Stimulated activated CD8-positive, alpha-beta memory T cell treated with anti-CD3 and anti-CD28 coated beads, Interleukin-2, amount 100 ng/mL, for 1 hour (primary cell): ENCODE measurements at regions not wholly inside any gene's neighbourhood (a gene's known extent, or its start where the extent isn't known, plus 50 kb on each side); places are given as distances from the start of the nearest gene placed in this dataset.
"Not testable (repeated sequence)": the region's sequence is repeated elsewhere in the genome, so short reads cannot be mapped to it uniquely, and the experiment has no call there.

Experiments used
- DNase-seq, 2 donors: peaks; one replicate each; pipeline ENCODE4 v3.0.0-alpha.2; 2020; ENCODE audit warnings: low read depth in 2 of 2

DNA sequence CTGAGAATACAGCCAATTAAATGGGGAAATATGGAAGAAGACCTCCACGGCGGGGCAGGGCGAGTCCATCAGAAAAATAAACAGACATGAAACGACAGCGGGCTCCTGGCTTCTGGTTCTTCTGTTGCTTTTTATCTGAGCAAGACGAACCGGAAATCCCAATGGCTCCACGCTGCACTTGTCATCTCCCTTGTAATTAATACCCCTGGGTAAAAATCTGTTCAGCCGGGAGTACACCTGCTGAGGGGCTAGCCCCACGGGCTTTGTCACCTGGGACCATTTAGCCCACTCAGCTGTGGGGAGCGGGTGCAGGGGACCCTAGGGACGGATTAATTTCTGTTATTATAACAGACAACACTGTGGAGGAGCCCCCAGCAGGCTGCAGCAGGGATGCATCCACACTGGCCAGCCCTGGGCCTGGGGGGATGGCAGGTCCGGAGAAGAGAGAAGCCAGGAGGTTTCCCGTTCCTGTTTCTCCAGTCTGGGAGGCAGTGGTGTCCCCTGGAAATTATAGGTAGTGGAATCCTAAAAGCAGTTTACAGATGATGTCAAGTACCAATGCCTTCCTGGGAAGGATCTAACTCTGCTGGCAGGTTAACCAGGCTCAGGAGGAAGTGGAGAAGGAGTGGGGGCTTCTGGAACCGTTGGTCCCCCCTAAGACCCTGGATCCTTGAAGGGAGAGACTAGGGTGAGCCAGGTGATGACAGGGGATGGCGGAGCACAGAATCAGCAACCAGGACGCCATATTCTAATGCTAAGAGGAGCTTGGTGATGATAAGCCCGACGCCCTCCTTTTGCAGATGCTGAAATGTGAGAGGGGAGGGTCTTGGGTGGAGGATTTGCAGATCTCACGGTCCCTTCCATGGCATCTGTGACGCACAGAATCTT, 566.1 kb downstream of the PTPRU start:
- no peak for DNase-seq

DNA sequence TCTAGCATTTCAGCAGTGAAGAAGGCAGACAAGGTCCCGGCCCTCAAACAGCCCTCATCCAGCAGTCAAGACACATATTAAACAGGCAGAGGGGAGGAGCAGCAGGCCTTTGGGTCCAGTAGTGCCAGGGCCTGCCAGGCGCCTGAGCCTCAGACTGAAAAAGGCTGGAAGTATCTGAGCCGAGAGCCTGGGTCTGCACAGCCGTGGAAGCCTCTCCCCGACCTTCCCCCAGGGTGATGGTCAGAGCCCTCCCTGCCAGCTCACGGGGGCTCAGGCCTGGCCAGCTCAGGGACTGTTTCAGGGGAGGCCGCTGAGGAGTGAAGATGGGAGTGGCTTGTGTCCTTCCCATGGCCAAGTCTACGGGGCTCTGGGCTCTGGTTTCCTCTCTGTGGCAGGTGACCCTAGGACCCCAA, 565.2 kb downstream of the PTPRU start:
- DNase-seq, result no peak

DNA sequence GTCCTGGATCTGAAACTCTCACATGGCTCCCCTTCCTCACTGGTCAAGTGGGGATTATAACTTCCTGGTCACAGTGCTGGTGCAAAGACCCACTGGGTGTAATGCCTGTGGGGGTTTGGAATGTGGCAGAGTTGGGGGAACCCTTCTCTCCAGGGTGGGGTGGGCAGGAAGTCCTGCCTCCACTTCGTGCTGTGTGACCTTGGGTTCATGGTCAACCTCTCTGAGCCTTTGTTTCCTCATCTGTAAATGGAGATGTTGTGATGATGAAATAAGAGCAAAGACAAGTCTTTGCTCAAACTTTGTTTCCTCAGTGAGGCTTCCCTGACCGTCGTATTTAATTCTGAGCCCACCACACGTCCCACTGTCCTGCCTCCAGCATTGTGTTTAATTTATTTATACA, 564.7 kb downstream of the PTPRU start:
- no peak for DNase-seq

DNA sequence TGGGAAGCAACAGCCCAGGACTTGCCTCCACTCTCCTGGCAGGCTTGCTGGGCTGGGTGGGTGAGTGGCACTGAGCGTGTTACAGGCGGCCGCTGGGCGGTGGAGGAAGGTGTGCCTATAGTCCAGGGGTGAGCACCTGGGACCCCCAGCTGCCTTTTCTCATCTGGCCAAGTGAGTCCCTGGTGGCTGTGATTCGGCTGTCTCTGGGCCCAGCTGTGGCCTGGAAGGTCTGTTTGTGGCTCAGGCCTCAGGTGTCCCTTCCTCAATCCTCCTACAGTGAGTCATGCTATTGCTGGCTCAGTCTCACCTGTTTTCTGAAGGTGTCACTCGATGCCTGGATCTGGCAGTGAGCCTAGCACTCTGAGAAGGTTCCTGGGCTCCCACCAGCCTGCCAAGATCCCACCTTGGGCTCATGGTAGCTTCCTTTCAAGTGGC, 564.2 kb downstream of the PTPRU start:
- no peak for DNase-seq

DNA sequence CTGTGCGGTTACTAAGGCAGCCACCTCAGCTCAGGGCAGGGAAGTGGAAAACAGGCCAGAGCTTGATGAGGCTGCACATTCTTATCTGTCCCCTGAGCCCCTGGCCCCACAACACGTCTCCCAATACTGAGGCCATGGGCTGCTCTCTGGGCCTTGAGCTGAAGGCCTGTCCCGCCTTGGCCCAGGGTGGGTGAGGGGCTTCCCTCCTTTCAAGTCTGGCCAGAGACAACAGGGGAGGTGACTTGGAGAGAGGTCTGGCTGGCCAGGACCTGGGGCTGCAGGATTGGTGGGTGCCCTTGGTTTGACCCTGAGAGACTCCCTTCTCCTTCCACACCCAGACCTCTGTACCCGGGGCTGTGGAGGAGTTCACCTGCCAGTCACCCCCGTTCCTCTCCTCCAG, 563.8 kb downstream of the PTPRU start:
- DNase-seq, result no peak

DNA sequence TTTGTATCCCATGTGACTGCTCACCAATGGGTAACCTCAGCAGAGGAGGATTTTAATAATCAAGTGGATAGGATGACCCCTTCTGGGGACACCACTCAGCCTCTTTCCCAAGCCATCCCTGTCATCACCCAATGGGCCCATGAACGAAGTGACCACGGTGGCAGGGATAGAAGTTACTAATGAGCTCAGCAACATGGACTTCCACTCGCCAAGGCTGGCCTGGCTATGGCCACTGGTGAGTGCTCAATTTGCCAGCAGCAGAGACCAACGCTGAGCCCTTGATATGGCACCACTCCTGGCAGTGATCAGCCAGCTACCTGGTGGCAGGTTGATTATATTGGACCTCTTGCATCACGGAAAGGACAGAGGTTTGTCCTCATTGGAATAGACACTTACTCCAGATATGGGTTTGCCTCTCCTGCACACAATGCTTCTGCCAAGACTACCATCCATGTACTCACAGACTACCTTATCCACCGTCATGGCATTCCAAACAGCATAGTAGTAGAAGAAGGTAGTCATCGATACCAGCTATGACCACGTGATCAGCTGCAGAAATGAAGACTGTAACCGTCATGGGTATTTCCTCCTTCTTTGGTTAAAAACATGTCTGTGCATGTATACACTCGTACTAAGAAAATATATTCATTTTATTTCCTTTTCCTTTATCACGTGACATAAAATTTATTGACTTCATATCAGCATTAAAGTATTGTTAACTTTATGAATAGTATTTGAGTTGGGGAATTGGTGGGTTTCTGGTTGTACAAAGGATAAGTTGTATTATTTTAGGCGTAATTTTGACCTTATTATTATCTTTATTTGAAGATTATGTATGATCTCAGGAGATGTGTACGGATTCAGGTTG, 562.6 kb downstream of the PTPRU start:
- DNase-seq, result no peak

DNA sequence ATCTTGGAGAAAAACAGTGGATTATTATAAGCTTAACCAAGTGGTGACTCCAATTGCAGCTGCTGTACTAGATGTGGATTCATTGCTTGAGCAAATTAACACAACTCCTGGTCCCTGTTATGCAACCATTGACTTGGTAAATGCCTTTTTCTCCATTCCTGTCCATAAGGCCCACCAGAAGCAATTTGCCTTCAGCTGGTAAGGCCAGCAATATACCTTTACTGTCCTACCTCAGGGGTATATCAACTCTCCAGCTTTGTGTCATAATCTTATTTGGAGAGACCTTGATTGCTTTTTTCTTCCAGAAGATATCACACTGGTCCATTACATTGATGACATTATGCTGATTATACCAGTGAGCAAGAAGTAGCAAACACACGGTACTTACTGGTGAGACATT, 560.8 kb downstream of the PTPRU start:
- DNase-seq, result not testable (repeated sequence)

DNA sequence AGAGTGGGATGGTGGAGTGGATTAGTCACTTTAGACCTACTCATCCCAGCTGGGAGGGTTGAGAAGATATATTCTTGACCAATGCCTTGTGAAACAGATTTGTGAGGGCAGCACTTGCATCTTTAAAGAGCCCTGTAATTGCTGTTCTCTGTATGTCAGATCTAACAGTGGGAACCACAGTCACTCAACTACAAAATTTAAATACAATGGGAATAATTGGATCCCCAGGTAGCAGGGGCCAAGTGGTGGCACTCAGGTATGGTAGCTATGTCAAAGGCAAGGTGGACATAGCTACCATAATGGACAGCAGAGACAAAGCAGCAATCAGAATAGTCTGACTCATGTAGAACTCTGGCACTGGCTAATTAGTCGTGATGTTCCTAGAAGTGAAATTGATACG, 559.6 kb downstream of the PTPRU start:
- not testable (repeated sequence) for DNase-seq

DNA sequence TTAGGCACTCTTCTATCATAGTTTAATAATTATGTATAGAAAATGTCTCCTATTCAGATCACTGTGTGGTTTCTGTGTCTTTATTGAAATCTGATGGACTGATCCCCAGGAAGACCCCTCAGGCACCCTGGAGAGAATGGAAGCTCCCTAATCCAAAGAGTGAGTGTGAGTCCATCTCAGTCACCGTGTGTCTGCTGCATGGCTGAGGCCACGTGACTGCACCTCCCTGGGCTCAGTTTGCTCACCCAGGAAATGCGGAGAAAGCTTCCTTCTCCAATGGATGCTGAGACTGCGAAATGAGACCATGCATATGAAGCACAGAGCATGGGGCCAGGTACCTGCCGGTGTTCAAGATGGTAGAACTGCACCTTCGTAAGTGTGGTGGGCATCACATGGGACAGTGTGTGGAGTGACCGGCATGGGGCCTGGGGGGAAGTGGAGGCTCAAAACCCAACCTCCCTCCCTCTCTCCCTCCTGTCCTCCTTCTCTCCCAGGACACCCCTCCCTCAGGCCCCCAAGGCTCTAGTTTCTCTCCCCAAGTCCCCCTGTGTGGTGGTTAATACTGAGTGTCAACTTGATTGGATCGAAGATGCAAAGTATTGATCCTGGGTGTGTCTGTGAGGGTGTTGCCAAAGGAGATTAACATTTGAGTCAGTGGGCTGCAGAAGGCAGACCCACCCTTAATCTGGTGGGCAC, 557.5 kb downstream of the PTPRU start:
- no peak for DNase-seq

DNA sequence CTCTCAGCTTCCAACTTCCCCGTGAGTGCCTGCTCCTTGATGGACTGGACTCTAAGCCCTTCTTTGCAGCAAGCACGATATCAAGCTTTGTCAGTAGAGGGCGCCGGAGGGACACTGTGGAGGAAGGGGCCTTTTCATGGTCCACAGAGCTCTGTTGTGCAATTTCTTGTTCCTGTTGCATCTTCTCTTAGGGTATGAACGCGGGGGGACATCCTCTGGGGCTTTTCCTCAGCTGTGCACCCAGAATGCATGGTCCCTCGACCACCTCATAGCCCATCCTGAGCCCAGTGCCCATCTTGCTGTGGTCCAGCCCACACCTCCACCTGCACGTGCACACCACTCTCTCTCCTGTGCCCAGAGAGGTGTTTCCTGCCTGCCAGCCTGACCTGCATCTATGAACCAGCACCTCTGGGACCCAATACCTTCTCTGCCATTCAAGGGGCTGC, 556.8 kb downstream of the PTPRU start:
- DNase-seq, result no peak

DNA sequence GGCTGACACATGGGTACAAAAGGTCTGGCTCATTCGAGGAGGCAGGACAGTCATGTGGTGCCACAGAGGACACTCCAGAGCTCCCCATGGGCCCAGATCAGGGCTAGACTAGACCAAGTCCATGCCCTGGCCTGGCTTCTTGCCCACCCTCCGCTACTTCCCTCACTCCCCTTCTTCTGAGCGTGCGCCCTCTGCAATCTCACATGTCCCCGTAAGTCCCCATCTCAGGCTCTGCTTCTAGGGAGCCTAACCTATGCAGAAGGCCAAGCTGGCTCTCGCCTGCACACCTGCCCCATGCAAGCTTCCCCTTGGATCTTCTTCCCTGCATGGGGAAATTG, 553.6 kb downstream of the PTPRU start:
- no peak for DNase-seq

DNA sequence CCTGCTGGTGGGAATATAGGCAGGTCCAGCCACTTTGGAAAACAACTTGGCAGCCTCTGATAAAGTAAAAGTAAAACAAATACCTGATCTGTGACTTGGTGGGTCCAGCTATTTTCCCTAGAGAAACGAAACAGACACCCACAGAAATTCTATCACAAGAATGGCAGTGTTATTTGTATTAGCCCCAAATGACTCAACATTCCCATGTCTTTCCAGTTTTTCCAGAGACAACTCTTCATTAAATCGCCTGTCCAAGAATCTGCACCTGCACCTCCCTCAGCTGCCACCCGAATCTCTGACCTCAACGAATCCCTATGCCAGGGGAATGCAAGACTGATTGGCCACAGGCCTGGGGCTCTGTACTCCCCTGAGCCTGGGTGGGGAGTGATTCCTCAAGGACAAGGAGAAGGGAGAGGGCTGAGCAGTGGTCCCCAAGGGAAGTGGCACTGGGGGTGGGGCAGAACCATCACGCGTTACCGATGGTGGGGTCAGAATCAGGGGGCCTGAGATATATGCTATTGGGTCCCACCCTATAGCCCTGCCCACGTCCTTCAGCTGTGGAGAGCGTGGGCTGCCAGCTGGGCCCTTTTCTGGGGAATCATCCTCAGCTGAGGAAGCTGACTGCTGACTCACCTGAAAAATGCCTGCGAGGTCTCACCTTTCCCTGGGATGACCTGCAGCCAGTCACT, 553.0 kb downstream of the PTPRU start:
- DNase-seq, result no peak

DNA sequence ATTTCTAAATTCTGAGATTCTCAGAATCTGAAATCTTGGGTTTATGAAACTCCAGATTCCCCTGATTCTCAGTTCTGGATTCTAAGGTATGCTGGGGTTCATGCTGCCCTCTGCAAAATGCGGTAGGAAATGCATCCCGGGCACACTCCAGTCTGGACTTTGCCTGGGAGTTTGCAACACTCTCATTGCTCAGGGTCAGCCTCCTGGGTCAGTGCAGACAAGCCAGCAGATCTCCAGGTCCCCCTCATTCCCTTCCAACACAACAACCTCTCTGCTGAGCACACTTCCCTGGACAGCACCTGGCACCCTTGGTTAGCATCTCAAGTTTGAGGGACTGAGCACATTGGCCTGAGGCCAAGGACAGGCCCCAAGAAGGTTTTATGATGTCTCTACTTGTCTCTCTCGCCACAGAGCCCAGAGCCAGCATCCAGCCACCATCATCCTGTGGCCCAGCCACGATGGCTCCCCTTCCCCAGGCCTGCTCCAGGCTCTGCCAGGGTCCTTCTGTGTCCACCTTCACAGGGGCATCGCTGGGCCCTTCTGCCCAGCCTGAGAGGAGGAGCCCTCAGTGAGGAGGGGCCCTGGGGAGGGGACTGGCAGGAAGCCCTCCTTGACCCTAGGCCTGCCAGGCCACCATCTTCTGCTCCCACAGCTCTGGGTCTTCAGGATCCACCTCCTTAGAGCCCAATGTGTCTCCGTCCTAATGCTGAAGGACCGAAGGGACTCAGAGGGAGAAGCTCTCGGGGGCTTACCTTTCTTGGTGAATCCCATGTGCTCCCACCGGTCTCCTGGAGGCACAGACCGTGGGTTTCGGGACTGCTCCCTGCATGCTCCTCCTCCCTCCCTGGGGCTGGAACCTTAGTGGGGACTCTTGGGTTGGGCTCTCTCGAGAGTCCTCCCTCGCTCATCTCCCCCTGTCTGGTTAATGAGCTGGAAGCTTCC, 550.7 kb downstream of the PTPRU start:
- DNase-seq, result no peak

DNA sequence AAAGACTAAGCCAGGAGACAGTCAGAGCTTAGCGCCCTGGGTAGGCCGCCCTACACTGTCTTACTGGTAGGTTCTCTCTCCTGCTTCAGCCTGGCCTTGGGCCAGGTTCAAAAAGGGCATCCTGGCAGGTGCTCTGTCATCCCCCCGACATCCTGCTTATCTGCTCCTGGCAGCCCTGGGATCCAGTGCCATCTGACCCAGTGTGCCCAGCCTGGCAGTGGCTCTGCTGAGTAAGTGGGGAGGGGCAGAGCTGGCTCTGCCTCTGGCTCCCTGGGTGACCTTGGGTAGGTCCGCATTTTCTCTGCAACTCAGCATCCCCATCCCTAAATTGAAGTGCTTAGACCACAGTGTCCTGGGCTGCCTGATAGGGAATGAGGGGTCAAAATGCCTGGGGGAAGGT, 549.9 kb downstream of the PTPRU start:
- no peak for DNase-seq

DNA sequence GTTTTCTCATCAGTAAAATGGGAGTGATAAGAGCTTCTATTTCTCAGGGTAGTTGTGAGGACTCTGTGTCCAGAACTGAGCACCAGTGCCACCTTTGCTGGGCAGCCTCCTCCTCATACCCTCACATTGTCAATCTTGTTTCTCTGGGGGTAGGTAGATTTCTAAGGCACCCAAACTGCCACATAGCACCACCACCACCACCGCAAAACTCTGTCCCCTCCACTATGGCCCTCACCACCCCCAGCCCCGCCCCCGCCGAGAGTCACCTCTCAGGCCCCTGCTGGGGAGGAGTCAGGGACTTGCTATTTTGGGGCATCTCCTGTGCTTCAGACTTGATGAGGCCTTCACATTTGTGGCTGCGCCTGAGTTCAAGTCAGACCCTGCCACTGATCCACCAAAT, 549.2 kb downstream of the PTPRU start:
- DNase-seq, result no peak

DNA sequence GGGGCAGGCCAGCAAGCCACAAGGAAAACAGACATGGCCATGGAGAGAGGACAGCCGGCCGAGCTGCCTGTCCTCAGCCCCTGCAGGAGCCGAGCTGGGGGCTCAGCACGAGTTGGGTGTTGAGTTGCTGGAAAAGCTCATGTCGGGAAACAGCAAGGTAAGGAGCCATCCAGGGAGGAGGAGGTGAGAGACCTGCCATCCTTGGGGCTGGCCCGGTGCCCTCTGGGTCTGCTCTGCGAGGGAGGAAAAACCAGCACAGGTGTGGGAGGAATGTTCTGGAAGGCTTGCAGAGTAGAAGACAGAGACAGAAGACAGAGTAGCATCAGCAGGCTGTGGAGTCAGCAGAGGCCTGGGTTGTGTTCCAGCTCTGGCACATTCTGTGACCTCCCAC, 548.8 kb downstream of the PTPRU start:
- no peak for DNase-seq

DNA sequence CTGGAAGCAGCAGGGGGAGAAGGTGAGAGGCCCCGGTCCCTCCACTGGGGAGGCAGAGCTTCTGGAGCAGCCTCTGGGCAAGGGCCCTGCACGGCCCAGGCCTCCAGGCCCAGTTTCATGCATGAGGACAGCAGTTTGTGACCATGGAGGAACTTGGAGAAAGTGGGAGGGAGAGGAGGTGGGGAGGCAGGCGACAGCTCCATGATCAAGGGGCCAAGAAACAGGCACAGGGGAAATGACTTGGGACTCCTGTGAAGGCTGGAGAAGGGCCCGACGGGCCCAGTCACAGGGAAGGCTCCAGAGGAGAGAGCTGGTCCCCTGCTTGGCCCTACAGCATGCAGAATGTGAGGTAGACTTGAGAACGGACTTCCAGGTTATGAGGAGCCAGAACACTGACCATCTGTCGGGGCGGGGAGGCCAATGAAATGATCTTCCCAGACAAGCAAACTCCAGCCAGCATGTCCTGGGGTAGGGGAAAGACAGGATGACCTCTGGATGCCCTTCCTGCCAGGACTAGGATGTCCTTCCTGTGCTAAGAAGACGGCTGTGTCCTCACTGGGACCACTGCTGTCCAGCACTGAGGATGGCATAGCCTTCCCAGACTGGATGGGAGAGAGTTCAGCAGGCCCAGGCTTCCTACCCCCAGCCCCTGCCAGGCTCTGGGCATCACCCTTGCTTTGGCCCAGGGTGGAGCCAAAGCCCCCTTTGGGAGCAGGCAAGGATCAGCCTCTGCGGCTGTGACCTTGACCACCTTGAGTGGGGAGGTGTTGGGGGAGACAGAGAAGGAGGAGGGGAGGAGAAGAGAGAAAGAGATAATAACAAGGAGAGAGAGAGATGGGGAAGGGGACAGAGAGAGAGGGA, 548.2 kb downstream of the PTPRU start:
- no peak for DNase-seq

DNA sequence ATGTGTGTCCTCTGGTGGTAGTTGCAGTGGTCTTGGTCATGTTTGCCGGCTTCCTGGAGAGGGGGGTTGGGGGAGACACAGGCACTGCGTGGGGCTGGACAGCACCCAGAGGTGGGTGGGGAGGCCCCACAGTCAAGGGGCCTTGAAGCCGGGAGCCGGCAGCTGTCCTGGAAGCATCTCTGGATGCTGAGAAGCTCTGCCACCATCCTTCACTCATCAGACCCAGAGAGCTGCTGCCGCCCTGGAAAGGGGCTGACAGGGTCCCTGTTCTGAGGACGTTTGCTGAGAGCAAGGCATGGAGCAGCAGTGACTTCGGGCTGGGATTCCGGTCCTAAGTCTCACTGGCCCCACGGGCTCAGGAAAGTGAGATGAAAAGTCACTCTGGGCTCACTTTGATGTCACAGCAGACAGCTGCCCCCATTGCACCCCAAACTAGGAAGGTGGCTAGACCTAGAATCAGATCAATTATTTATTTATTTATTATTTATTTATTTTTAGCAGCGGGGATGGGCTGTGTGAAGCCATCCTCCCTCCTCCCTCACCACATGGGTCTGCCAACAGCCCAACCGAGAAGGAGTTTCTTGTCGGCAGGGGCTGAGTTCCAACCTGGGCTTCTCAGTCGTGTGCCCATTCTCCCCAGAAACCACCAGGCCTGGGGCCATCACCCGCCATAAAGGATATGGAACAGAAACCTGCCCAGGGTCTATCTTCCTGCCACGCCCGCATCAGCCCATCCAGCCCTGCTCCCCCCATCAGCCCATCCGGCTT, 547.4 kb downstream of the PTPRU start:
- DNase-seq, result no peak
